ENCODE measurements at regions not wholly inside any gene's neighbourhood (a gene's known extent, or its start where the extent isn't known, plus 50 kb on each side); places are given as distances from the start of the nearest gene placed in this dataset.

GRCh38 chr1:227397354-227397978, 79.2 kb upstream of the CDC42BPA start:
- TF ChIP-seq, protein P1, sequence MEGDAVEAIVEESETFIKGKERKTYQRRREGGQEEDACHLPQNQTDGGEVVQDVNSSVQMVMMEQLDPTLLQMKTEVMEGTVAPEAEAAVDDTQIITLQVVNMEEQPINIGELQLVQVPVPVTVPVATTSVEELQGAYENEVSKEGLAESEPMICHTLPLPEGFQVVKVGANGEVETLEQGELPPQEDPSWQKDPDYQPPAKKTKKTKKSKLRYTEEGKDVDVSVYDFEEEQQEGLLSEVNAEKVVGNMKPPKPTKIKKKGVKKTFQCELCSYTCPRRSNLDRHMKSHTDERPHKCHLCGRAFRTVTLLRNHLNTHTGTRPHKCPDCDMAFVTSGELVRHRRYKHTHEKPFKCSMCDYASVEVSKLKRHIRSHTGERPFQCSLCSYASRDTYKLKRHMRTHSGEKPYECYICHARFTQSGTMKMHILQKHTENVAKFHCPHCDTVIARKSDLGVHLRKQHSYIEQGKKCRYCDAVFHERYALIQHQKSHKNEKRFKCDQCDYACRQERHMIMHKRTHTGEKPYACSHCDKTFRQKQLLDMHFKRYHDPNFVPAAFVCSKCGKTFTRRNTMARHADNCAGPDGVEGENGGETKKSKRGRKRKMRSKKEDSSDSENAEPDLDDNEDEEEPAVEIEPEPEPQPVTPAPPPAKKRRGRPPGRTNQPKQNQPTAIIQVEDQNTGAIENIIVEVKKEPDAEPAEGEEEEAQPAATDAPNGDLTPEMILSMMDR (IDR thresholded peaks at IDR 0.05), result no peak
- TF ChIP-seq POLR2A (IDR thresholded peaks at IDR 0.05), result no peak
